SU-DHL-6 (cell line): ENCODE measurements at regions not wholly inside any gene's neighbourhood (a gene's known extent, or its start where the extent isn't known, plus 50 kb on each side); places are given as distances from the start of the nearest gene placed in this dataset.

Experiments
- CTCF ChIP-seq: fragments of 200-600 bp; sonication (generic); IDR thresholded peaks from one replicate; pipeline ENCODE4 v1.5.1; 2017; ENCODE audit warnings: antibody characterized with exemption, mild to moderate bottlenecking, low read length, moderate library complexity; ENCODE audit not compliant: insufficient read depth, poor library complexity, severe bottlenecking
- EZH2phosphoT487 ChIP-seq: fragments of 200-600 bp; sonication (generic), shearing (Covaris generic); conservative IDR thresholded peaks from 2 replicates; pipeline ENCODE4 v1.6.1; 2018; ENCODE audit warnings: mild to moderate bottlenecking, antibody characterized with exemption, low read length, moderate library complexity, mixed read lengths

GRCh38 chr2:133848111-133848649 is 279.9 kb upstream of the NCKAP5 start:
- TF ChIP-seq CTCF (no peak), EZH2phosphoT487 (no peak)
